GM12865 (cell line): ENCODE measurements at regions not wholly inside any gene's neighbourhood (a gene's known extent, or its start where the extent isn't known, plus 50 kb on each side); places are given as distances from the start of the nearest gene placed in this dataset.
"Not testable (repeated sequence)": the region's sequence is repeated elsewhere in the genome, so short reads cannot be mapped to it uniquely, and the experiment has no call there.

Experiments
- DNase-seq: peaks from one replicate; pipeline ENCODE4 v3.0.0; 2010; ENCODE audit warnings: low read depth
- H3K4me3 ChIP-seq: 2 replicates; pipeline ENCODE4 v1.5.1; 2011; ENCODE audit warnings: mild to moderate bottlenecking, low read depth, low read length, control low read depth
- TF ChIP-seq, protein P1 (sequence below): IDR thresholded peaks from 2 replicates; pipeline ENCODE4 v1.5.1; 2011; ENCODE audit warnings: low read length, control low read depth, low read depth, inconsistent platforms; ENCODE audit not compliant: insufficient read depth; ENCODE audit errors: missing control alignments

DNA sequence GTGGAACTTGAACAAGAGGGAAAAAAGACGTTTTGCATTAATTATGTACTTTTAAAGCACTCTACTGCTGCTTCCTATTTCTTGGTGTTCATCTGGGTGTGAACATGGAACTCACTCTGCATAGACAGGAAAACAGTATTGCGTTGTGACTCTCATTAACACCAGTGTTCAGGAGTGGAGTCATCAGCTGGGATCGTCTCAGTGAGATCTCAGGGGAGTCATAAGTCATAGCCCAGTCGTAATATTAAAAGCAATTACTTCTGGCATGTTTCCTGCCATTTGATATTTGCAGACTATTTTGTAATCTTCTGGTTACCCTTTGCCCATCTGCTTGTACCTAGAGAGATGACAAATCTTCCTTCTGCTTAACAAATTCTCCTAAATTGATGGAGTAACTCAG is 462.0 kb upstream of the ATP11B start:
- TF ChIP-seq, protein P1, sequence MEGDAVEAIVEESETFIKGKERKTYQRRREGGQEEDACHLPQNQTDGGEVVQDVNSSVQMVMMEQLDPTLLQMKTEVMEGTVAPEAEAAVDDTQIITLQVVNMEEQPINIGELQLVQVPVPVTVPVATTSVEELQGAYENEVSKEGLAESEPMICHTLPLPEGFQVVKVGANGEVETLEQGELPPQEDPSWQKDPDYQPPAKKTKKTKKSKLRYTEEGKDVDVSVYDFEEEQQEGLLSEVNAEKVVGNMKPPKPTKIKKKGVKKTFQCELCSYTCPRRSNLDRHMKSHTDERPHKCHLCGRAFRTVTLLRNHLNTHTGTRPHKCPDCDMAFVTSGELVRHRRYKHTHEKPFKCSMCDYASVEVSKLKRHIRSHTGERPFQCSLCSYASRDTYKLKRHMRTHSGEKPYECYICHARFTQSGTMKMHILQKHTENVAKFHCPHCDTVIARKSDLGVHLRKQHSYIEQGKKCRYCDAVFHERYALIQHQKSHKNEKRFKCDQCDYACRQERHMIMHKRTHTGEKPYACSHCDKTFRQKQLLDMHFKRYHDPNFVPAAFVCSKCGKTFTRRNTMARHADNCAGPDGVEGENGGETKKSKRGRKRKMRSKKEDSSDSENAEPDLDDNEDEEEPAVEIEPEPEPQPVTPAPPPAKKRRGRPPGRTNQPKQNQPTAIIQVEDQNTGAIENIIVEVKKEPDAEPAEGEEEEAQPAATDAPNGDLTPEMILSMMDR = no peak
- no peak for DNase-seq
- H3K4me3 ChIP-seq = no peak overlapping the region

DNA sequence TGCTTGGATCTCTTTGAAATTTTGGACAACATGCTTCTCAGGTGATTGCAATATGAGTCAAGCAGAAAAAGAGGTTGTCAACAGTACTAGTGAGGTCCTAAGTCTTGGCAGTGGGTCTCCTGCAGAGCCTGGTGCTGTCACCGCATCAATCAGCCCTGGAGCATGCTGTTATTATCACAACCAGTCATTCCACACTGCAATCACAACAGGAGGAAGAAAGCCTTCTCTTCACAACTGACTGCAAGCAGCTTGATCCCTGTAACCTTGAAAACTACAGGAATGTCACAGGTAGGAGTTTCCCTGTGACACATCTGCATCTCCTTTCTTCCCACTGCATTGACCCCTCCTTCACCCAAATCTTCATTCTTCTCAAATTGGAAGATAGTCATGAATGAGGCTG is 451.1 kb upstream of the ATP11B start:
- TF ChIP-seq, protein P1 = no peak
- no peak overlapping the region for H3K4me3 ChIP-seq
- no peak for DNase-seq

DNA sequence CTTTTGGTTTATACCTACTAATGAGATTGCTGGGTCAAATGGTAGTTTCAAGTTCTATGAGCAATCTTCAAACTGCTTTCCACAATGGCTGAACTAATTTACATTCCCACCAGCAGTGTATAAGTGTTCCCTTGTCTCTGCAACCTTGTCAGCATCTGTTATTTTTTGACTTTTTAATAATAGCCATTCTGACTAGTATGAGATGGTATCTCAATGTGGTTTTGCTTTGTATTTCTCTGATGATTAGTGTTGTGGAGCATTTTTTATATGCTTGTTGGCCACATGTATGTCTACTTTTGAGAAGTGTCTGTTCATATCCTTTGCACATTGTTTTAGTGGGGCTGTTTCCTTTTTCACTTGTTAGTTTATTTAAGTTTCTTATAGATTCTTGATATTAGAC is 449.3 kb upstream of the ATP11B start:
- not testable (repeated sequence) for DNase-seq, H3K4me3 ChIP-seq

DNA sequence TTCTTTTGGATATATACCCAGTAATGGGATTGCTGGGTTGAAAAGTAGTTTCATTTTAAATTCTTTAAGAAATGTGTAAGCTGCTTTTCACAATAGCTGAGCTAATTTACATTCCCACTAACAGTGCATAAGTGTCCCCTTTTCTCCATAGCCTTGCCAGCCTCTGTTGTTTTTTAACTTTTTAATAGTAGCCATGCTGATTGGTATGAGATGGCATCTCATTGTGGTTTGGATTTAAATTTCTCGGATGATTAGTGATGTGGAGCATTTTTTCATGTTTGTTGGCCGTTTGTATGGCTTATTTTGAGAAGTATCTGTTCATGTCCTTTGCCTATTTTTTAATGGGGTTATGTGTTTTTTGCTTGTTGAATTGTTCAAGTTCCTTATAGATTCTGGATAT is 444.3 kb upstream of the ATP11B start:
- TF ChIP-seq, protein P1 = no peak
- H3K4me3 ChIP-seq = no peak overlapping the region

DNA sequence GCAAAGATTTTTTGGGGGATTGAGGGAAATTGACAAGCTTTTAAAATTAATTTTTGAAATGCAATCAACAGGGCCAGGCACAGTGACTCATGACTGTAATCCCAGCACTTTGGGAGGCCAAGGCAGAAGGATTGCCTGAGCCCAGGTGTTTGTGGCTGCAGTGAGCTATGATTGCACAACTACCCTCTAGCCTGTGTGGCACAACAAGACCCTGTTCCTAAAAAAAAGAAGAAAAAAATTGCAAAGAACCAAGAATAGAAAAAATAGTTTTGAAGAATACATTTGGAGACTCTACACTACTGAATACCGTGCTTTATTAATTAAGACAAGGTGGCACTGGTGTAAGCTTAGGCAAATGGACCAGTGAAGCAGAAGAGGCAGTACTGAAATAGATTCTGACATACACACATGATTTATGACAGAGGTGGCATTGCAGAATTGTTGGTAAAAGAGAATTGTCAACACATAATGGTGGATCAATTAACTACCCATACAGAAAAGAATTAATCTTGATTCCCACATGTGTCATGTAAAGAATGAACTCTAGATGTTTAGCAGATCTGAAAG is 443.3 kb upstream of the ATP11B start:
- DNase-seq = no peak
- TF ChIP-seq, protein P1 = no peak
- no peak overlapping the region for H3K4me3 ChIP-seq

More for the DNA sequence above, 444.3 kb upstream of the ATP11B start:
- DNase-seq = no peak

DNA sequence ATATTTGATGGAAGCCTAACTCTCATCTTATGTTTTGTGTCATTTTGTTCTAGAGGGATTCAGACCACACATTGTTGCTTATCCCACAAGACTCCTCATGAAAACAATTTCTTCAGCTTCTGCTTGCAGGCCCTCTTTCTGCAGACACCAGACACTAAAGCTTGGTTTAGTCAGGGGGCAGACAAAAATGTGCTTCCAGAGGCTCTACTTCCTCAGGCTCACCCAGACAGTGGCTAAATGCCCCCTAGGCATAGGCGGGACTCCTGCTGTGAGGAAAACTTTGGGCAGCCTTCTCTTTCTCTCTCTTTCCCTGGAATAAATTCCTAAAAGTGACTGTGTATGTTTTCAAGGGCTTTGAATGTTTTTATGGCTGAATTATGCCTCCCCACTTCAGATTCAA is 435.4 kb upstream of the ATP11B start:
- H3K4me3 ChIP-seq = no peak overlapping the region
- no peak for DNase-seq
- TF ChIP-seq, protein P1 = no peak

DNA sequence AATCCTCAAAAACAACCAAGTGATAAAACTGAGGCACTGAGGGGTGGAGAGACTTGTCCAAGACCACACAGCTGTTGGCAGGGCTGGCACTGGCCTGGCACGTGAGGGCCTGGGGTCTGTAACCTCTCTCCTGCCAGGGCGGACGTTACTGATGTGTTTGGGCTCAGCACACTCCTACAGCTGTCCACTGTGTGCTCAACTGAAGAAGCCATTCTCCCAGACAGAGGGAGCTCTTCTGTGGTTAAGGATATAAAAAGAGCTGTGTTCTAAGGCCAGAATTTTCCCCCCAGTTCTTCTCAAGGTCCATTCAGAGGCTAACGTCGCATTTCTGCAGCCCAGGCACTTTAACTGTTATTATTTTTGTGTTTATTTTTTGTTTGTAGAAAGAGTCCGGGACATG is 429.0 kb upstream of the ATP11B start:
- DNase-seq = no peak
- H3K4me3 ChIP-seq = no peak overlapping the region
- TF ChIP-seq, protein P1 = no peak
